ENCODE measurements at regions not wholly inside any gene's neighbourhood (a gene's known extent, or its start where the extent isn't known, plus 50 kb on each side); places are given as distances from the start of the nearest gene placed in this dataset.

DNA sequence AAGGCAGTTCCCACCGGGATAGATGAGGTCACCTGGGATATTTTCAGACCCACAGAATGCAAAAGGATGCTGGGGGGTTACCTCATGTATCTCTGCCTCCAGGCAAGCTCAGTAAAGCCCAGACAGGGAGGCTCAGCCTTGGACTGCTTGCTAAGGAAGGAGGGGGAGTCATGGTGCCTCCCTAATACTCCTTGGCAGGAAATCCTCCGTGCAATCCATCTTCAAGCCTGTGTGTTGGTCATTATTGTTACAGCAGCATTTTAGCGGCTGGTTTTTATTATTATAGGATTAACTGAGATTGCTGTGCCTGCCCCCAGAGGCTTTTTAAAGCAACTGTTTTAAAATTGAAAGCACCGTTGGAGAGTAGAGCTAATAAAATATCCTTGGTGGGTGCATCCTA, 188.5 kb upstream of the UBL3 start:
- TF ChIP-seq POLR2A (IDR thresholded peaks at IDR 0.05), result no peak
- TF ChIP-seq, protein P1, sequence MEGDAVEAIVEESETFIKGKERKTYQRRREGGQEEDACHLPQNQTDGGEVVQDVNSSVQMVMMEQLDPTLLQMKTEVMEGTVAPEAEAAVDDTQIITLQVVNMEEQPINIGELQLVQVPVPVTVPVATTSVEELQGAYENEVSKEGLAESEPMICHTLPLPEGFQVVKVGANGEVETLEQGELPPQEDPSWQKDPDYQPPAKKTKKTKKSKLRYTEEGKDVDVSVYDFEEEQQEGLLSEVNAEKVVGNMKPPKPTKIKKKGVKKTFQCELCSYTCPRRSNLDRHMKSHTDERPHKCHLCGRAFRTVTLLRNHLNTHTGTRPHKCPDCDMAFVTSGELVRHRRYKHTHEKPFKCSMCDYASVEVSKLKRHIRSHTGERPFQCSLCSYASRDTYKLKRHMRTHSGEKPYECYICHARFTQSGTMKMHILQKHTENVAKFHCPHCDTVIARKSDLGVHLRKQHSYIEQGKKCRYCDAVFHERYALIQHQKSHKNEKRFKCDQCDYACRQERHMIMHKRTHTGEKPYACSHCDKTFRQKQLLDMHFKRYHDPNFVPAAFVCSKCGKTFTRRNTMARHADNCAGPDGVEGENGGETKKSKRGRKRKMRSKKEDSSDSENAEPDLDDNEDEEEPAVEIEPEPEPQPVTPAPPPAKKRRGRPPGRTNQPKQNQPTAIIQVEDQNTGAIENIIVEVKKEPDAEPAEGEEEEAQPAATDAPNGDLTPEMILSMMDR (IDR thresholded peaks at IDR 0.05), result no peak
